ENCODE measurements at regions not wholly inside any gene's neighbourhood (a gene's known extent, or its start where the extent isn't known, plus 50 kb on each side); places are given as distances from the start of the nearest gene placed in this dataset.

DNA sequence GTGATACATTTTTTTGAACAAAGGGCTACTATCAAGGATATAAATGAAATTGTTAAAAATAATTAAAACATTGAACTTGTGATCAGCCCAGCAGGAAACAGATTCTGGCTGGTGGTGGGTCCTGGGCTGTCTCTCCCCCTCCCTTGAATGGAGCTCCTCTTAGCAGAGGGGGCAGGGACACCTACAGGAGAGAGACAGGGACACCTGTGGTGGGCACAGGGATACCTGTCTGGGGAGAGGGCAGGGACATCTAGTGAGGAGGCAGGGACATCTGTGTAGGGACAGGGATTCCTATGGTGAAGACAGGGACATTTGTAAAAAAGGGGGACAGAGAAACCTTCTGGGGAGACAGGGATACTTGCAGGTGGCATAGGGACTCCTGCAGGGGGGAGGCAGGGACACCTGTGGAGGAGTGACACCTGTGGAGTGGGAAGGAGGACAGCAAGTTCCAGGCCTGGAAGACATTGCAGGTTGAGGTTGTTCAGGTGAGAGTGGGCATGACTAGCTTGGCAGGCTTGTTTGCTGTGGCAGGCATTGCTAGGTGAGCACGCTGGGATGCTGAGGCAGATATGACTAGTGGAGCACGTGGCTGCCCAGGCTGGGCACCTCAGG, 264.2 kb downstream of the IRX2 start:
- DNase-seq = no peak

DNA sequence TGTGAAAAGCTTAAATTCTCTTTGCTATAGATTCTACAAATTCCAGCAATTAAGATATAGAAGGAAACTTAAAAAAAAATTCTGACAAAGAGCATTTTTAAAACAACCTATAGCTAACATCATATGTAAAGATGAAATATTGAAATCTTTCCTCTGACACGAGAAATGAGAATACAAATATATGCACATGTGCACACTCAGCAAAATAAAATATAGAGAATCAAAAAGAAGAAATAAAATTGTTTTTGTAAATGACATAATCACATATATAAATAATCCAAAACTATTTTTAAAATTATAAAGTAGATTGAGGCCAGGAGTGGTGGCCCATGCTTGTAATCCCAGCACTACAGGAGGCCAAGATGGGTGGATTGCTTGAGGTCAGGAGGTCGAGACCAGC, 265.1 kb downstream of the IRX2 start:
- no peak for DNase-seq

DNA sequence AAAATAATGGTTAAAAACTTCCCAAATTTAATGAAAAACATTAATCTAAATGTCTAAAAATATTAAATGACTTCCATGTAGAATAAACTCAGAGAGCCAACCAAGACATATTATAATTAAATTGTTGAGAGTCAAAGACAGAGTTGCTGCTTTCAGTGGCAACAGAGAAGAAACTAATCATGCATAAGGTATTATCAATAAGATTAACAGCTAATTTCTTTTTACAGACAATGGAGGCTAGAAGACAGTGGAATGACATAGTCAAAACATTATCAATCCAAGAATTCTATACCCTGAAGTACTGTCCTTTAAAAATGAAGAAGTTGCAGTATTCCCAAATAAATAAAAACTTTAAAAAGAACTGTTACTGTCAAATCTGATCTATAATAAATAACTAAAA, 268.7 kb downstream of the IRX2 start:
- no peak for DNase-seq

DNA sequence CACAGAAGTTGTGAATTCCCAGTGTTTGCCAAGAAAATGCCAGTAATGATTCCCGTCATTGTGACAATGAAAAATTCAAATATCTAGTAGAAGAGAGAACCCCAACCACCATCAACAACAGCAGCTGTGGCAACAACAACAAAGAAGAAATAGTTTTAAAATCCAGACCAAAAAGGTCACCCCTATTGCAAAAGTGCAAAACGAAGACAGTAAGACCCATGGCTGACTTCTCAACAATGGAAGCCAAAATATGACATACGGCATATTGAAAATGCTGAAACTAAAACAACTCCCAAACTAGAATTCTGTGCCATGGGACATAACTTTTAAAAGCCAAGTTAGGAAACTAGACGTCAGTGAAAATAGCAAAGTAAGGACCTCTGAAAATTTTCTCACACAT, 270.6 kb downstream of the IRX2 start:
- DNase-seq = no peak

DNA sequence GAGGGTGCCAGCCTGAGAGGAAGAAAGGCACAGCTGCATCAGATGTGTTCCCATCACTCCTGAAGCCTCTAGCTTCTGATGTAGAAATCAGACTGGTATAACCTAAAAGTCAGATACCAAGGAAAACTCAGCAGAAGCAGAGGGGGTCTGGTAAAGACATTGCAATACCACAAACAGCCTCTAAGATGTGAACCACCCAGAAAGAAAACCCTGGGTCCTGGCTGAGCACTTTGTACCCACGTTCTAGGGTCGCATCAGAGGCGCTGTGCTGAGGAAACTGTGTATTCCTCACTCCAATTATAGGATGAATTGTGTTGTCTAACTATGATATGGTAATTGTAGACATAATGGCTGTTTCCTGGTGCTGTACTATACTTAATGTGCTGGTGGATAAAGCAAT, 275.6 kb downstream of the IRX2 start:
- no peak for DNase-seq

DNA sequence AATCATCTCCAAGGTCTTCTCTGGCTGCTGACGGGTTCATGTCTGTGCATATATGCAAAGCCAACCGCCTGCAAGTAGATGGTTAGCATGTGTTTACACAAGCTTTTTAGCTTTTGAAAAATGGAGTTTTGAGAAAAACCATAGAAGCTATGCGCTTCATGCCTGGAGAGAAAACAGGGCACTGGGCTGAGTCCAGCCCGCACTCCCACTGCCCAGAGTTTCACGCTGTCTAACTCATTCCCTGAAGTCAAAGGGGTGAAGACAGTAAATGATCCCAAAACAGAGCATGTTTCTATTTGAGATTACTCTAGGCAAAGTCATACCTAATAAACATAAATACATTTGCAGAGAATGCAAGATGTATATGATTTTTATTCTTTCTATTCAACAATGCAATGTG, 278.8 kb downstream of the IRX2 start:
- DNase-seq = no peak

DNA sequence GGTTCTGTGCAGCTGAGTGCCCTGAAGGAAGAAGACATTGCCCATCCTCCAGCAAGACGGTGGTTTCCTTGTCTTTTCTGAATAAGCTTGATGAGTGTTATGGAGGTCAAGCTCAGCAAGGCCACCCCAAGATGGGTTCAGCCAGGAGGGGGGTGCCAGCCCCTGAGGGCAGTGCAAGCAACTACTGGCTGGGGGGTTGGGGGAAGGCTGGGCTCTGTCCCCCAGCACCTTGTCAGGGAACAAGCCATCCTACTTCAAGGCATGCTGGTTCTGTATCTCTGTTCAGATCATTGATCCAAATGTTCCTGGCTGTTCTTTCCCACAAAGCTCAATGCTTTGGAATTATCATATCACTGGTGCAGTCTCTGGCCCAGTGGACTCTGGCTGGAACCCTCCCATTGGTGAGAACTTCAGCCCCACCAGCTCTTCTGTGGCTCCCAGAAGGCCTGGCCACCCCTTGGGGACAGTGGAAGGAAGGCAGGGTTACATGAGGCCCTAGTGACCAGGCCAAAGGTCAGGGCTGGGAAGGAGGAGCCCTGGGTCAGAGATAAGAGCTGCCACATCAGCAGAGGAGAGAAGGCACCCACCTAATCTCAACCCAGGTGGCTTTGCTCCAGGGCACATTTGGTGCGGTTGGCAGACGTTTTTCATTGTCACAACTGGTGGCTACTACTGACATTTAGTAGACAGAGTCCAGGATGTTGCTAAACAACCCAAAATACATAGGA, 280.2 kb downstream of the IRX2 start:
- no peak for DNase-seq

DNA sequence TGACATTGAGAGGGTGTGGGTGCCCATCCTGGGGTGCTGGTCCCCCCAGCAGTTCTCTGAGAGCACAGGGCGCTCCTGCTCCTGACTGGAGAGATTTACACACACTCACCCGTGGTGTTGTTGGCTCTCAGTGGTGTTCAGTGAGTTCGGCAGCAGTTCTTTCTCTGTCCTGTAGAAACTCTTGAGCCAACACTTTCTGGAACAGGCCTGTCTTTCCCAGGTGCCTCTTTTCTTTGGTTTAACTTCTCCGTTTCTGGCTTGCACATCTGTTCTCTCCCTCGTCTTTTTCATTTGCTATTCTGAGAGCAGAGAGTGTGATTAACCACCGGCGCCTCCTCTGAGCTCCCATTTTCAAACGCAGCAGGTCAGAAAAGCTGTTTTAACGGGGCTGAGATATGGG, 284.5 kb downstream of the IRX2 start:
- no peak for DNase-seq

DNA sequence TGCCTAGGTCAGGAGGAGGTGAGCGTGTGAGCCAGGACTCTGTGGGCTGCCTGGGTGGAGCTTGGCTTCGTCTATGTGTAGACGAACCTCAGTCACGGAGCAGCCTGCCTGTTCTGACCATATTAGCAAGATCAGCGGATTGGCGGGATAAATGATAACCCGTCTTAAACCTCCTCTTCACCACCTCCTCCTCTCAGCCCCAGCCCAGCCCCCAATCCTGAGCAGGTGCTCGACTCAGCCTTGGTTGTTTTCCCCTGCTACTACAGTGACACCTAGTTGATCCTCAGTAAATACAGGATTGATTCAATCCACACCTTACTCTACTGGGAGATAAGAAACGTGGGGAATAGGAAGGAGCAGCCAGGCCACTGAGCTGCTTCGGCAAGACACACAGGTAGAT, 286.1 kb downstream of the IRX2 start:
- no peak for DNase-seq

DNA sequence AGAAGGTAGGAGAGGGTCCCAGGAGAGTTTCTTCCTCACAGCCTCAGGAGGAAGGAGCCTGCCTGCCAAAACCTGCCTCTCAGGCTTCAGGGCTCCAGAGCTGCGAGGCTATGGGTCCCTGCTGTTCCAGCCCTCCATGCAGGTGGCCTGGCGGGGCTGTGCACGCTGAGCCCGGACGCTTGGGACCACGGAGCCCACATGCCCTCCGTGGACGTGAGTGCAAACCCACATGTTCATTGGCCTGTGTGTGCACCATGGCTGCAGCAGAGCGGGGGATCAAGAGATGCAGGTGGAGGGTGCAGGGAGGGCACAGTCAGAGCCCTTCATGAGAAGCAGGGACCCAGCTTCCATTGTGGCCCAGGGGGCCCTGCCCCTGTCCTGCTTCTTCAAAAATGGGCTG, 287.3 kb downstream of the IRX2 start:
- no peak for DNase-seq

DNA sequence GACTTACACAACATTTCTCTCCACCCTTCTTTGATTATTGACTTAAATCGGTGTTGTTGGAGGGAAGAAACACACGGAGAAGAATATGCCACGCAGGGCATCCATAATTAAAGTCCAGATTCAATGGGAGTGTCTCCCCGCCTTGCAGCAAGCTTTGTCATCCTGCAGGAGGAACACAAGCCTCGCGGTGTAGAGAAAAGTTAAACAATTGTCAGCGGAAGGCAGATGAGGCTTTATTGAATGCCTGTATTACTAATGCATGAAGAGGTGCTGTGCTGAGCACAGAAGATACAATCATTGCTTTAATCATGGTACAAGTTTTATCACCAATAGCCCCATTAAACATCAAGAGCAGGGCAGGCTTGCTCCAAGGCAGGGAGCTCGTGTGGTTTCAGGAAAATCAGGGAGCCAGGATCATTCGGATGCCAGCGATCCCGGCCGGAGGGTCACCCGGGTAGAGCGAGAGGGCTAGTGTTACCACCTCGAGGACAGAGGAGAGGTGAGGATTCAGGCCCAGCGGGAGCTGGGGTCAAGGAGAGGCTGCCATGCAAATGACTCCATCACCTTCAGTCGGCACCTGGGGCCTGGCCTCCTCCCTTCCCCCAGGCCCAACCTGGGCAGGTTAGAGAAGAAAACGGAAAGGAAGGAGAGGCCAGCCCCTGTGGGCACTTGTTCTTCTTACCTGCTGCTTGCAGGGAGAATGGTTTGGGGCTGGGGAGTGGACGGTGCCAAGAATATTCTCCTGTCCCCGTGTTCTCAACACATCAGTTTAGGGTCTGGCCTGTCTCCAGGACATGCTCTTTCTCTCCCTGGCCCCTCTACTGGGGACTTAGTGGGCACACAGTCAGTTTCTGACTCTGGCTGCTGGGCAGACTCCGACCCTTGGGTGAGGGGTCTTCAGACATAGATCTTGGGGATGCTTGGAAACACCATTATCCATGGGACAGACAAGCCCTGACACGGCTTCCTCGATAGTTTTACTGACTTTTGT, 289.5 kb downstream of the IRX2 start:
- DNase-seq = no peak

DNA sequence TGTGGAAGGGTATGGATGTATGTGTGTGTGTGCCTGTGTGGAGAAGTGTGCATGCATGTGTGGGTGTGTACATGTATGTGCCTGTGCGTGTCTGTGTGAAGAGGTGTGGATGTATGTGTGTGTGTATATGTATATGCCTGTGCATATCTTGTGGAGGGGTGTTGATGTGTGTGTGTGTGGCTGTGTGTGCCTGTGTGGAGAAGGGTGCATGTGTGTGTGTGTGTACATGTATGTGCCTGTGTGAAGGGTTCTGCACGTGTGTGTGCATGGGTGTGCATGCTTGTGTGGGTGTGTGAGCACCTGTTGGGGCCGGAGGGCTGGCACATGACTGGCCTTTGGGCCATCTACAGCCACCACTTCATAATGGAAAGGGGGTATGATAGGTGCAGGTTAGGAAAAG, 291.4 kb downstream of the IRX2 start:
- DNase-seq = no peak

DNA sequence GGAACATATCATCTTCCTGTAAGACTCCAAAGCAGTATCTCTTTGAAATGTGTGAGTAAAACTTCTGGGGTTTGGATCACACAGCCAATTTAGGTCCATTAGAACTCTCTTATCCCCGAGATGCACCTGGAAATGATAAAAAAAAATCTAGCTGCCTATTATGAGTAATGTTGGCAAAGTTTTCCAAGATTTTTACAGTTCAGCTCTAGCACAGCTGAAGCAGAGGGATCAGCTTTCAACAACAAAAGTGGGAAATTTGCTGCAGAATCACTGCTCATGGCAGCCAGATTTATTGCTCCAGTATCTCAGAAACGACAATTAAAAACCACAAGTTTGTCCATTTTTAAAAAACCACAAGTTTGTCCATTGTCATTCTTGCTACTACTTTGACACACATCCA, 292.2 kb downstream of the IRX2 start:
- no peak for DNase-seq

DNA sequence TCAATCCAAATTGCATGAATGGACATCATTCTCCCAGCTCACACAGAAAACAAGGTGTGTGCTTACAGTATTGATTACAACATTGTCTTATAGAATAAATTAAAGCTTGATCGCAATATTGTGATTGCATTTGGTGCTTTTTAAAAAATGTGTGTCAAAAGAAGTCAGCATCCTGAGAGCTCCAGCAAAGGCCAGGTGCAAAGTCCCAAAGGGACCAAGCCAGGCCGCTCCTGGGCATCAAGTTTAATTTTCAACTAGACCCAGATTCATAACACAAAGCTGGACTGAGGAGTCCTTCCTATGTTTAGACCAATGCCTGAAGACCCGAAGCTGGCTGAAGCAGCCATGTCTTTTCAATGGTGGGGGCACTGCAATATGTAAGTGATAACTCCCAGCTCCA, 295.6 kb downstream of the IRX2 start:
- no peak for DNase-seq

DNA sequence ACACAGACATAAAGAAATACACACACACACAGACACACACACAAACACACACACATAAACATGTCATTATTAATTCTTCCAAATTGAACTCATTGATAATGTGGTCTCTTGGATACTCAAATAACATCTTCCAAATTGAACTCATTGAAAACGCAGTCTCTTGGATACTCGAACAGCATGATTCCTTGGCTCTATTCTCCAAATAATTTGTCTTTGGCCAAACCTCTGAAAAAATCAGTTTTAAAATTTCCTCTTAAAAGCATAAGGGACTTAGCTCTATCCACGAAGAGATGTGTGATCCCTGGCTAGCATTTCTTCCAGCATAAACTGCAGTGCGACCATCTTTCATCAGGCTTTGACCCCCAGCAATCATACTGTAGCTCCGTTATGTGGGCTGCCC, 296.6 kb downstream of the IRX2 start:
- DNase-seq = no peak

DNA sequence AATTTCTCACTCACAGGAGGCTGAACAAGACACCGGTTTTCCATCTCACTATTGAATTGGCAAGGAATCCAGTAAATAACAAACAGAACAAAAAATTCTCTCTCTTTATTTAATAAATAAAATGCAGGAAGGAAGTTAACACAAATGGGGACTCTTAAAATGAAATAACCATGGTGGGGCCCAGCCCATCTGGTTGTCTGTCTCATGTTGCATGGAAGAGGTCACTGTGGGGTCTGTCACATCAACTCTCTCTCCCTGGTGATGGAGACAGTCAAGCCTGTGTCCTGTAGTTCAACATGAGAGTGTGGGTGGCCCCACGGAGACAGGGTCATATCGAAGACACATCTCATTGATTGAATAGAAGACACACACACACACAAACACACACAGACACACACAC, 297.7 kb downstream of the IRX2 start:
- no peak for DNase-seq

DNA sequence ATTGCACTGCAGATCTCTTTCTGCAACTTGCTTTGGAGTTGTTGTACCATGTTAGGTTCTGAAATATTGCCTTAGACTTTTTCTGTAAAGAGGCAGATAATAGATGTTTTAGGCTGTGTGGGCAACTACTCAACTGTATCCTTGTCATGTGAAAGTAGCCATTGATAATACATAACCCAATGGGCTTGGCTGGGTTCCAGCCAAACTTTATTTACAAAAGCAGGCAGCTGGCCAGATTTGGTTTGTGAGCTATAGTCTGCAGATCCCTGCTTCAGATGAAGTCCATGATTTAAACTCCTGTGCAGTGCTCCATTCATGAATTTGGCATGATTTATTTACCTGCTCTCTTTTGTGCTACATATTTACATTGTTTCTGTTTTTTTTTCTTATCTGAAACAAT, 300.4 kb downstream of the IRX2 start:
- DNase-seq = no peak

DNA sequence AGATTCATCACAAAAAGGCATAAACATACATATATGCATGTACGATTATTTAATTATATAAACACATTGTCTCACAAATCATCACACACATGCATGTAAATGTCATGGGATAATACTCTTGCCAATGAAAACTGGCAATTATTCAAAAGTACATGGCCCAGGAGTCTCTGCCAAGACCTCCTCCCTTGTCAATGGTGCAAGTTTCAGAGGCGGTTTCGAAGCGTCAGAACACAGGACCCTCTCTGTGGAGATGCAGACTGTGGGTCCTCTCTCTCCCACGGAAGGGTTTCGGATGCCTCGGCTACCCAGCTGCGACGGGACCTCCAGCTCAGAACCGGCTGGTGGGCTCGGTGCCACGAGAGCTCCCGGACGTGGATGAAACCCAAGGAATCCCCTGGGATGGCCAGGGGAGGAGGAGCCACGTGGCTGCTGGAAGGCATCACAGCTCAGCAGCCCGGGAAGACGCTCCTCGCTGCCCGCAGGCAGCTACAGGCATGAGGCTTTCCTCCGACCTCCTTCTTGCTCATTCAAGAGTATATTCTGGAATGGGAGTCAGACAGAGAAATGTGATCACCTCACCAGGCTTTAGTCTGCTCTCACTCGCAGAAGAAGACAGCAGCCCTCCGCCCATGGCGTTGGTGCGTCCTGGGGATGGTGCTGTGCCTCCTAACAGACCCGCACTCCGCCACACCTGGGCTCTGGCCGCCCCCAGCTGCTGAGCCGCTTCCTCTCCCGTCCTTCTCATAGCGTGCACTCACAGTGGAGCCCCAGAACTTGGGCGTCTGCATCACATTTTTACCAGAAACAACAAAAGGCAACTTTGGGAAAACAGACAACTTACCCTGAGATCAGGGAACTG, 308.8 kb downstream of the IRX2 start:
- DNase-seq = no peak

DNA sequence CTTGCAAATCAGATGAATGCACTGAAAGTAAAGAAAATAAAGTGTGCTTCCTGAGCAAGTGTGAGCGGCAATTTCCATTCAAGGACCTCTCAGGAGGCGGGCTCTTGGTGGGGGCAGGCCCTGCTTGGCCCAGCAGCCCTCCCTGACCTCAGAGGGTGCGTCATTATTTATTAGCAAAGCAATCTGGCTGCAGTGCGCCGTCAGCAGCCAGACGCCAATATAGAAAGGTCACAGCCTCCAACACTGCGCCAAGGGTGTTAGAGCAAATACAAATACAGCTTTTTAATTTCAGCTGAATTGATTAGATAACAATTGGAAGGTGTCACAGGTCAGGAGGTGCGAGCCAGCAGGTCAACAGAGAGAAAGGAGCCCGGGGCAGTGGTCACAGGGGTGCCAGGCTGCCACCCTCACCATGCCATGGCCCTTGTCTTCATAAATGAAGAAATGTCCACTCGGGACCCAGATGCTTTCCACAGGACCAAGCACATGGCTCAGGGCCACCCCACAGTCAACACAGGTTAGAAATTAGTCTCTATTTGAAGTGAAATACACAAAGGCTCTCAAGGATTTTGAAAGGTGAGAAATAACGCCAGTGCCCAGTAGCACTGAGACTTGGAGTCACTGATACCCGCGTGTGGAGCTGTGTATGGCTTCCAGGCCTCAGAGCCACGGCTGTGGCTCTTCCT, 309.8 kb downstream of the IRX2 start:
- DNase-seq = no peak

DNA sequence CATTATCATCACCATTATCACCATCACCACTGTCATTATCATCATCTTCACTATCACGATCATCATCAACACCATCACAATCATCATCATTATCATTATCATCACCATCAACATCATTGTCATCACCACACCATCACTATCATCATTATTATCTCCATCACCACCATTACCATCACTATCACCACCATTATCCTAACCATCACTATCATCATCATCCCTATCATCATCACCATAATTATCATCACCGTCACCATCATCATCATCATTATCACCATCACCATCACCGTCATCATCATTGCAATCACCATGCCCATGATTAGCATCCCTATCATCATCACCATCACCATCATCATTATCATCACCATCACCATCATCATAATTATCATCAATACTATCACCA, 311.9 kb downstream of the IRX2 start:
- no peak for DNase-seq

DNA sequence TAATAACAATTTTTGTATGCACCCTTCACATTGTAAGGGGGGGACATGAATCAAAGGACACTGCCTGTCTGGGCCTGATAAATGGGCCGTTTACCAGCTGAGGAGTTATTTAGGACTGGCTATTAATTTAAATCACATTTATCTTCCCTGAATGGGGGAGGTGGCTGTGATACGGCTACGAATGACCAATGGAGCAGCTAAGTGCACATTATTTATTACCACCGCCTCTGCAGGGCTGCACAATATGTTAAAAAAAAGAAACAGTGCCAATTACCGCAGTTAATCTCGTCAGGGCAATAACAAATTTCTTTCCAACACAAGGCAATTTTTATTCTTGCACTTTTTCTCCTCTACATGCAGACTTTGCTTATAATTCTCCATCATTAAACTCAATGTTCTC, 318.4 kb downstream of the IRX2 start:
- DNase-seq = no peak

All from stimulated activated CD4-positive, alpha-beta T cell treated with anti-CD3 and anti-CD28 coated beads, Interleukin-4, amount 100 ng/mL, for 4 hours (primary cell).